Activated T-cell treated with anti-CD3 and anti-CD28 coated beads for 4 hours (primary cell): ENCODE measurements at regions not wholly inside any gene's neighbourhood (a gene's known extent, or its start where the extent isn't known, plus 50 kb on each side); places are given as distances from the start of the nearest gene placed in this dataset.

Source experiments
- DNase-seq: peaks from one replicate; pipeline ENCODE4 v3.0.0-alpha.2; 2020

DNA sequence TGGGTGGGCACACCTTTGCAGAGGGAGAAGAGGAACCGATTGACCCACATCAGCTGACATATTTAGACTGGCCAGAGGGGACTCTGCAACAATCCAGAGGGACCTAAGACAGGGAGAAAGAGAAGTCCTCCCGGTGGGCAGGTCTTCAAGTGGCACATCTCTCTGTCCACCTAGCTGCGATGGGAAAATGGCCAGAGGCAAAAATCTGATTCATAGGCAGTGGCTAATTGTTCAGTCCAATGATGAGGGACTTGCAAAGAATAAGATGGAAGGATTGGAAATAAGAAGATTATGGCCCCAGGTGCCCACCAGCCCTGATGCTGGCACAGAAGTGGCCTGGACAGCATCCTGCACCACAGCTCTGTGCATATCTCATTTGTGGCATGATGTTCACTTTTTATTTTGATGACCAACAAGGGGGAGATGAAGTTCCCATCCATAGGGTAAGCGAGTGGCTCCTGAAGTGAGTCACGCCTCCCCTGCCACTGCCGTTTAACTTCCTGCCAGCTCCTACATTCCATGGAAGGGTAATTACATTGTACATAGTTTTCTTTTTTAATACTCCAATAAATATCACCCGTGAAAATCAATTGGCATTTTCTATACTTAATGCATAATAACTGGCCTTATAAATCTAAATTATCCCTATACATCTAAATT is 659.6 kb downstream of the MATN1 start:
- no peak for DNase-seq

DNA sequence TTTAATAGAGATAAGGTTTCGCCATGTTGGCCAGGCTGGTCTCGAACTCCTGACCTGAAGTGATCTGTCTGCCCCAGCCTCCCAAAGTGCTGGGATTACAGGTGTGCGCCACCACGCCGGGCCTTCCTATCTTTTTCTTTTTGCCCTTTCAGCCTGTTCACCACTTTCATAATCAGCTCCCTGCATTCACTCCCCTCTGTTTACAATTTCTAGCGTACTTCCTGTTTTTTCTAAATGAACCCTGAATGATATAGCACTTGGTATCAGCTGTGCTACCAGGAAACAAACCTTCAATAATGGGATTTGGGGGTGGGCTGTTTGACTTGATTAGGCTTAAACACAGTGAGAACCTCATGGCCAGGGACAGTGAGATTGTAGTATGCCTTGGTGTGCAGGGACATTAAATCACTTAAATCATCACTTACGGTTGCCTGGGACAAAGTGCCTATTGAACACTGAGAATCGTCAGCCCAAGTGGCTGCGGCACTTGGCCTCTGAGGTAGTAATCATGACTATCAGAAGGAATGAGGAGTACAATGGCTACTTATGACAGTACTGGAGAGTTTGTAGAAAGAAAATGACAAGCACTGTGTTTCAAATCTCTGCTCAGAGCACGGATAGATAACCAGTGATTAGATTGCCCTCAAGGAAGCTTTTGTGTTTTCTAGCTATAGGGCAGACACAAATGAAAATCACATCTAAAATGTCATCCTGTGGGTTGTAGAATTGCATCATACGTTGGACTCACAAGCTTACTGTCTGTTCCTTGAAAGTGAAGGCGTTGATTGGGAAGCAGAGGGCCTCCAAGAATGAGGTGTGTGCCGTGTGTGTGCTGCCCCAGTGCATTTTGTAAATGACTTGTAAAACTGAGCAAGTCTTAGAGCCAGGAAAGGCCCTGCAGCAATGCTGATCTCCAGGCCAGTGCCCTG is 661.8 kb downstream of the MATN1 start:
- no peak for DNase-seq

DNA sequence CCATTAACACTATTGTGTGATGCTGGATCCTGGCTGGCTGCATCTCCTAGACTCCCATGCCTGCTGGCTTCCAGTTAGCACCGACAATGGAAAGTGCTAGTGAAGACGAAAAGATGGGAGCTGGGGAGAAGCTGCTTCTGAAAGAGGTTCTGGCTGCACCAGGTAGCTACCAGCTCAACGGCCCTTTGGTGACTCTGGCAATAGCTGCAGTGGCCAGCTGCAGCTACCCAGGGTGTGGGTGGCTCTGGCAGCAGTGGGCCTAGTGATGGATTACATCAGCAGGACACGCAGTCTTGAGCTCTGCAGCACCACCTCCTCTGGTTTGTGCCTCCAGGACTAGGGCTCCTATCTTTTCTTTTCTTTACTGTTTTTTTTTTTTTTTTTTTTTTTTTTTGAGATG is 662.6 kb downstream of the MATN1 start:
- no peak for DNase-seq

DNA sequence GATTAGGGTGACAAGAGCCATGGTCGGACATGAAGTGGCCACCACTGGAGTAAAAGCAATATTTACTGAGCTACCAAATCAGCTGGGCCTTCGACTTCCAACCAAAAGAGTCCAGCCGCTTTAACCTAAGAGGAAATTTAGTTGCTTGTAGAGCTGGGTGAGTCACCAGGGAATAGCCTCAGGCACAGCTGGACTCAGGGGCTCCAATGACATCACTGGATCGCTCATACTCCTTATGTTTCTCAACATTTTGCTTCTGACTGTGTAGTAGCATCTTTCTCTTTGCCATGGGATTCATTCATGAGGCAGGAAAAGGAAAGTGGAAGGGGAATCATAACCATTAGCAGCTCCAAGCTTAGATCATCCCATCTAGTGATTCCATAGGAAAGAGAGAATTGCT is 664.4 kb downstream of the MATN1 start:
- DNase-seq: no peak

DNA sequence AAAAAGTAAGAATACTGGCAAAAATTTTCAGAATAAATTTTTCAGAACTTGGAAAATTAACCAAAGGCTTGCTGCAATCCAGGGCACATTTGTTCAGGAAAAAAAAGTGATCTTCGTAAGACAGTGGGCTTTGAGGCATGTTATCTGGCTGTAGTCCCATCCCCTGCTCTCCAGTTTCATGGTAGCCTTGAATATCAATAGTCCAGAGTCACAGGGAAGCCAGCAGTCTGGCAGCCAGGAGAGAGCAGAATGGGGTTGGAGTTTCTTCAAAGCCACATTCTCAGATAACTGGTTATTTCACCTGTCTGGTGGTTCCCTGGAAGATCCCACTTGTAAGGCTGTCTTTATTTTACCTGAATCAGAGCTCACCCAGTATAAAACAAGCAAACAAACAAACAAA is 669.3 kb downstream of the MATN1 start:
- no peak for DNase-seq

DNA sequence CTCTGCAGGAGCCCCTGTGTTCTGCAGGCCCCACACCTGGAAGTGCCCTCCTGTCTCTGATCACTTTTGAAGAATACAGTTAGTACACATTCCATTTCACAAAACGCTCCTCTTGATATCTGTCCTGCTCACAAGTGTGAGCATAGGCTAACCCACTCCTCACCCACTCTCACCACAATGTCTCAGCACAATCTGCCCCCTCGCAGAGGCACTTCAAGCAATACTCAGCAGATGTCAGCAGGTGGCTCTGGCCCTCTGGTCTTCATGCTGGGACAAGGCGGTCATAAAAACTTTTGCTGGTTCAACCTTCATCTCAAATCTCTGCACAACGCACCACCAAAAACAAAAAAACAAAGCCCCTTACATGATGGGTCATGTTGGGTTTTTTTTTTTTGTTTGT is 671.2 kb downstream of the MATN1 start:
- no peak for DNase-seq

DNA sequence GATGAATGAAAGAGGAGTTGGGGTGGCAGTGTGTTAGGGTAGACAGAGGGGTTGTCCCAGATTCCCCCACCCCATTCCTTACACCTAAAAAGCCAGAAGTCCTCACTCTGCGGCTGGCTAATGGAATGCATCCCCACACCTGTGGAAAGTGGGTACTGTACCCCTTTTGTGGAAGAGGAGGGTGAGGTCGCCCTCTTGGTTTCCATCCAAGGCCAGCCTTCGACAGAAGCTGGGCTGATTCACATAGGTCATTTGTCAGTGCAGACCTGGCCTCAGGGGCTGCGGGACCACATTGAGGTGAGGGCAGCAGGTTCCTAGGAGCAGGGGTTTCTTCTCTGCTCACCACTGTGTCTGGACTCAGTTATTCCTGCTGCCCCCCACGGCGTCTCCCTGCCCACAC is 671.6 kb downstream of the MATN1 start:
- DNase-seq: no peak

DNA sequence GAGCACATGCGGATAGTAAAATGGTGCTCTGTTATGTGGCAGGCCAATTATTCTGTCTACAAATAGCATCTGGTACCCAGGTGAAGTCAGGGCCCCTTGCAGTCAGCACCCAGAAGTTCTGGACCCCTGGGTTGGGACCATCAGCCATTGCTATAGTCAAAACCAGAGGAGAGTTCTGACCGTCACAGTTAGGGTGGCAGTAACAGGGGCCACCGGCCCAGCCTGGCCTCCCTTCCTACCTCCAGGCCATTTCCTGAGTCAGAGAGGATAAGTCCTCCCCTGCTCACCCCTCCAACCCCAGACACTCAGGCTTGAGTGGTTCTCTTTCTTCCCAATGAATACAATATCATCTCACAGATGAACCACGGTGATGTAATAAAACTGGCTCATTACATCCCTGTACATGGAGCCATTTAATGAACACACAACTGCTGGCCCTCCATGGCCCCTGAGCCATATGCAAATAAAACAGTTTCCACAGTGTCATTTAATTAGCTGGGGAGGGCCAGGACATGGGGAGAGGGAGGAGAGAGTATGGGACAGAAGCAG is 673.6 kb downstream of the MATN1 start:
- DNase-seq: no peak

DNA sequence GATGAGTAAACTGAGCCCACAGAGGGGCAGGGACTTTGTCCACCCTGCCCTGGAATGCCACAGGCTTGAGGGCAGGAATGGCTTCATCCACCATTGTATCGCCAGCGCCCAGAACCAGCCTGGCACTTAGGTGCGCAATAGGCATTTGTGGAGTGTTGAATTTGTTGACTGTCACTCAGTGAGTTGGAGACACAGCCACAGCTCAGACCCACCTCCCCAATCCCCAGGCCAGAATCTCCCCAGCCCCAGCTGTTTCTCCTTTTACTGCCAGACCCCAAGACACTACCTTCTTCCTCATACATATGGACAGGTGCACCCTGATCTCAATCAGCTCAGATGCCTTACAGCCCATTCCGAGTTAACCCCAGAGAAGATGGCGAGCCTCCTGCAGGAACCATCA is 674.5 kb downstream of the MATN1 start:
- no peak for DNase-seq

DNA sequence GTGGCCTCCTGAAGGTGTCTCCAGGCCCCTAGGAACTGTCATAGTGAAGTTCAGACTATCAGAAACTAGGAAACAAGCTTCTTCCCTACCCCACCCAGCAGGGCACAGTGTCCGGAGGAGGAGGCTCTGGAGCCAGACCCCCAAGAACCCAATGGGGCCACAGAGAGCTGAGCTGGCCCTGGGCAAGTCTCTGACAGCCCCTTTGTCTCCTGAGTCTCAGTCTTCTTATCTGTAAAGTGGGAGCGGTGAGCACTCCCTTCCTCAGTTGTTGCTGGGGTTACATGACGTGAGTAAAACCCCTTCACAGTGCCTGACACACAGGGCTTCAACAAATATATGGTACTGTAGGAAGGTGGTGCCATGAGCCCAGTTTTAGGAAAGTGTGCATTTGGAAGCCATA is 675.8 kb downstream of the MATN1 start:
- no peak for DNase-seq

DNA sequence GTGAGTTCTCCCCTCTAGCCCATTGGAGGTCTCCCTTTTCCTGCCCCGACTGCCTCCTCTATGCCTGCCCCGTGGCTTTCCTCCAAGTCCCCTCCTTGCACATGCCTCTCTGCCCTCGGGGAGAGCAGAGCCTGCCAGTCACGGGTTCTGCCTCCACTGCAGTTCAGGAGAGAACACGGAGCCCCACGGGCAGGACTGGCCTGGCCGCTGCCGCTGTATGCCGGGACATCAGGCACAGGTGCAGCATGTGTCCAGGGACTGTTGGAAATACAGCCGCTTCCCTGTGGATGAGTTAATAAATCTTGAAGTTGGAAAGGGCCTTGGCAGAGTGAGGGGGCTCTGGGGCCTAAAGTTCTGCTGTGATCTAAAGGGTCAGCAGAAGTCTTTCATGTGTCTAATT is 676.6 kb downstream of the MATN1 start:
- no peak for DNase-seq

DNA sequence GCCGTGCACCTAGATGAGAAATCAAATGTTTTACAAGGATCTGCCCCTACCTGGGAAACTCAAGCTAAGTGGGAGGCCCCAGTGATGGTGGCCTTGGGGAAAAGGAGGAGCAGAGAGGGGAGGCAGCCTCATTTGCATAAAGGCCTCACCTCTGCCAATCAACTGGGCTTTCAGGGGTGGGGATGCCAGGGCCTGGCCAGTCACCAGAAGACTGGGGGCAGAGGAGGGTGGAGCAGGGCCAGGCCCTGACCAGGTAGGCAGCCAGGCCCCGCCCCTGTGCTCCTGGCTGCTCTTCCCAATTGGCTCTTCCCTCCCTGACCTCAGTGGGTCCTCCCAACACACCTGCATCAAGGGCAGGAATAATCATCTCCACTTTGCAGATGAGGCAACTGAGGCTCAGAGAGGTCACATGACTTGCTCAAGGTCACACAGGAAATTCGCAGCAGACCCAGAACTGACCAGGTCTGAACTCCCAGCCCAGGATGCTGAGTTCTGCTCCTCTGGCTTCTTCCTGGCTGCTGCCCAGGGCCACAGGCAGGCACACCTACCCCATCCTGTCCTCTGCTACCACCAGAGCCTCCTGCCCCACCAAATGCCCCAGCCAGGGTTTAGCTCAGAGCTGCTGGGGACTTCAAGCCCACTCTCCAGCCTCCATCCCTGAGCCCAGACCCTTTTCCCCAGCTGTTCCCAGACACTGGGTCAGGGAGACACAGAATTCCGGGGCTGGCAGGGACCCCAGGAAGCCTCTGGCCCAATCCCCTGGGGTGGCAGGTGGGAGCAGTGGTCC is 677.9 kb downstream of the MATN1 start:
- no peak for DNase-seq

DNA sequence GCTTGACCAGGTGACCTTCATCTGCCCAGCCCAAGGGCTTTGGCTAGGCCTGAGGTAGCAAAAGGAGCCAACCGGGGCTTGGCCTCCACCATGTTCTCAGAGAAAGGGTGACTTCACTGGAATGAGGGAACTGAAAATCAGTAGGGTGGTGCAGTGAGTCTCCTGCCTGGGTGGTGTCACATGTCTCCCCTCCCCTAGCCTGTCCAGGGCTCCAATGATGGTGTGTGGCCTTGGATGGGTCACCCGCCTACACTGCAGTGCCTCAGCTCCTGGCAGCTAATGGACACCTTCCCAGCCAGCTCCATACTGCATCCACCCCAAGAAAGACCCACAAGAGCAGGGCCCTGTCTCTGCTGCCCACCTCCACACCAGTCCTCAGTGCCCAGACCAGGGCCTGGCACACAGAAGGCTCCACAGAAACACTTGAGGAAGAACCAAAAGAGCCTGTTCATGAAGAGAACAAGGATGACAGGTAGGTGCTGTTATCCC is 678.7 kb downstream of the MATN1 start:
- DNase-seq: no peak

DNA sequence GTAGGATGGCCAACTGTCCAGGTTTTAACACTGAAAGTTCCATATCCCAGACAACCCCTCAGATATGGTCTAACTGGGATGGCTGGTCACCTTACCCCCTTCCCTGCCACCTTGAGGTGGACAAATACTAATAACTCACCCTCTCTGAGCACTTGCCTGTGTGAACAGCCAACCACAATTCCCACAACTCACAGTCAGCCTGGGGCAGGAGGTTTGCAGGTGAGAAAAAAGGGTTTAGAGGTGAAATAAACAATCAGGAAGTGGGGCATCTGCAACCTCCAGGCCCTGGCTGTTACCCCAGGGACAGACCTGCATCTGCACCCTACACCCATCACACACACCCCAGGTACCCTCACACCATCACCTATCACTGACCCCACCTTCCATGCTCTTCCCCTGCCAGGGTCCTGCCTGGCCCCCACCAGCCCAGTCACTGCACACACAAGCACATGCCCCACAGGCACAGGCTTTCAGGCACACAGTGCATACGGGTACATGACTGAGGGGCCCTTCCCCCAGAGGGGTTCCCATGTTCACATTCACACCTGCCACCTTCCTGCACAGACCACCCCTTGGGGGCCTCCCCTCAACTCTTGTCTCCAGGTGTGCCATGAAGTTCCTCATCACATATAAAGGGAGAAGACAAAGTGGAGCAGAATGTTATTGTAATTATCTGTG is 679.5 kb downstream of the MATN1 start:
- DNase-seq: no peak

DNA sequence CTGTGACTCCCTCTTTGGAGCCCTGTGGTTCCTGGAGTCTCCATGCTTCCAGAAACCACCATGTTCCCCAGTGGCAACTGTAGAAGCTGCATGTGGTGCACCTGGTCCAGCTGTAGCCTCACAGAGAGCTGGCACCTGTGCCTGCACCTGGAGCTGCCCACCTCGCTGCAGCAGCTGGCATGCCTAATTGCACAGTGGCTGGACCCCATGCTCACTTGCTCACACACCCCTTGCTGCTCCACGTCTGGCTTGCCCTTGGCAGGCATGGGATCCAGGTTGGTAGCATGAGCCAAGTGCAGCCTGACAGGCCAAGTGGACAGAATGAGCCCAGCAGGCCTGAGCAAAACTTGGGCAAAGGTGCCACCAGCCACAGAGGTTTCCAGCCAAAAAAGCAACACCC is 680.1 kb downstream of the MATN1 start:
- no peak for DNase-seq

DNA sequence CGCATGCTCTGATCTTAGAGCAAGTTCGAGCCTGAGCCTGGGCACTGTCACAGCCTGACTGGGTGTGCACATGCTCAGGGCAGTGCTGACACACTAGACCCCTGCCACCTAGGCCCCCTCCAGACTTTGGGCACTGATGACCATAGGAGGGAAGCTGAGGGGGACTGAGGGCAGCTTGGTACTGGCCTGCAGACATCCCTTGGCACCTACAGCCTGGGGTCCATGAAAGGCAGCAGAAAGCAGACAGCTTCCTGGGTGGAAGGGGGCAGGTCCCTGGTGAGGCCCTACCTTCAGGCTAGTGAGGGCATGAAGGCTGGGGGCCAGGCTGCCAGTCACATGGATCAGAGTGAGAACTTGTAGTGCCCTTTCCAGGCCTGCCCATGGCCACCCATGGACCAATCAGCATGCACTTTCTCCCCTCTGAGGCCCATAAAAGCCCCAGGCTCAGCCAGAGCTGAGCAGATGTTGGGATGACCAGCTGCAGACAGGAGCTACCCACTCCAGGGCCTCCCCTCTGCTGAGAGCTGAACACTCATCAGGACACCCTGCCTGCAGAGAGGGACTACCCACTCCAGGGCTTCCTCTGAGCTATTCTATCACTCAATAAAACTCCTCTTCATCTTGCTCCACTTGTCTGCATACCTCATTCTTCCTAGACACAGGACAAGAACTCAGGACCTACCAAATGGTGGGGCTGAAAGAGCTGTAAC is 680.8 kb downstream of the MATN1 start:
- DNase-seq: no peak

DNA sequence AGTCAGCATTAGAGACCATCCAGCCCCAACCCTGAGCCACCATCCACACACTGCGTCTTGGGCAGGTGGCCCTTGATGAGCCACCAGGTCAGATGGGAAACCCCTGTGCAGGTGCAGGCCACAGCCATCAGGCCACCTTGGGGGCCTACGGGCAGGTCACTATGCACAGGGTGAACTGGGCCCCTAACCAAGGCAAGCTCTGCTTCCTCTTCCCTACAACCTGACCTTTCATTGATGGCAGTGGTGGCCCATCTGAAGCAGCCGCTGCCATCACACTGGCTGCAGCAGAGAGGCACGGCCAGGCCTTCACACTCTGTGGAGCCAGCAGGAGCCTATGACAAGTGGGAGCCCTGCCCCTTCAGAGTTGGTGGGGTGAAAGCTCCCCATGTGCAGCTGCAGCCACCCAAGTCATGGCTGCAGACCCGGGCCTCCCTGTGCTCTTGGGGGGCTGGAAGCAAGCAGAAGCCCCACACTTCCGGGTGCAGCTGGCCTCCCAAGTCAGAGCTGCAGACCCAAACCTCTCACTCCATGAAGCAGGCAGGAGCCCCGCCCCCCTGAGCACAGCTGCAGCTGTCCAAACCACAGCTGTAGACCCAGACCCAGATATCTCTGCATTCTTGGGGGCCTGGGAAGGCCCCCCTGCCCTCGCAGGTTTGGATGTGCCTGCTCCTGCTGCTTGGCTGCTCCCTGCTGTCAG is 681.5 kb downstream of the MATN1 start:
- DNase-seq: no peak

DNA sequence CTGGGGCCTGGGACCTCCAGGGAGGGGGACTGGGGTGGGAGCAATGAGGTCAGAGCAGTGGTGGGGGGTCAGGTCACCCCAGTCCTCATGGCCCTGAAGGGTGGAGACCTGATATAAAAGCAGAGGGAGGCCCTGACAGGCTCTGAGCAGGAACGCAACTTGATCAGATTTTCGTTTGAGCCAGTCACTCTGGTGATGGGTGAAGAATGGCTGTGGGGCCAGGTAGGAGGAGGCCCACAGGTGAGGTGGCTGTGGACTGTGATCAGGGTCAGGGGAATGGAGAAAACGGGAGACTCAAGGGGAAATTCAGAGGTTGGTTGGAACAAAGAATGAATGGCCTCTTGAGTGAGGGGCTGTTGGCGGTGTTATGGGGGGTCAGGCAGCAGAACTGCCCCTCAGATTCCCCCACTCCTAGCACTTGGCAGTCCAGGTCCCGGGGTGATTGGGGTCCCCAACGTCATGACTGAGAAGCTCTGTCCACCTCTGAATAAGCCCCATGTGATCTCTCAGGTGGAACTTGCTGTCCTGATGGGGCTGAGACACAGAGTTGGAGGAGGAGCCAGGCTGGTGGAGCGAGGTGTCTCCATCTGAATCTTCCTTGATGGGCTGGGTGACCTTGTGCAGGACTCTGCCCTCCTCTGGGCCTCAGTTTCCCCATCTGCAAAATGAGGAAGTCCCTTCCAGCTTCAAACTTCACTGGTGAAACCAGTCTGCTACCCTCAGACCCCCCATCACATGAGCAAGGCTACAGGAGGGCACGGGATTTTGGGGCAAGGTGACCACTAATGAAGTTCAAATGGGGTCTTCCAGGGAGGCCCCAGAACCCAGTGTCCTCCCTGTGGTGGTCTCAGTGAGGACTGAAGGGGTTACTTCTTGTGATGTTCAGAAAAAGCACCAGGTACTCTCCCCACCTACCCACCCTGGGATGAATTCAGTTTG is 683.0 kb downstream of the MATN1 start:
- no peak for DNase-seq

DNA sequence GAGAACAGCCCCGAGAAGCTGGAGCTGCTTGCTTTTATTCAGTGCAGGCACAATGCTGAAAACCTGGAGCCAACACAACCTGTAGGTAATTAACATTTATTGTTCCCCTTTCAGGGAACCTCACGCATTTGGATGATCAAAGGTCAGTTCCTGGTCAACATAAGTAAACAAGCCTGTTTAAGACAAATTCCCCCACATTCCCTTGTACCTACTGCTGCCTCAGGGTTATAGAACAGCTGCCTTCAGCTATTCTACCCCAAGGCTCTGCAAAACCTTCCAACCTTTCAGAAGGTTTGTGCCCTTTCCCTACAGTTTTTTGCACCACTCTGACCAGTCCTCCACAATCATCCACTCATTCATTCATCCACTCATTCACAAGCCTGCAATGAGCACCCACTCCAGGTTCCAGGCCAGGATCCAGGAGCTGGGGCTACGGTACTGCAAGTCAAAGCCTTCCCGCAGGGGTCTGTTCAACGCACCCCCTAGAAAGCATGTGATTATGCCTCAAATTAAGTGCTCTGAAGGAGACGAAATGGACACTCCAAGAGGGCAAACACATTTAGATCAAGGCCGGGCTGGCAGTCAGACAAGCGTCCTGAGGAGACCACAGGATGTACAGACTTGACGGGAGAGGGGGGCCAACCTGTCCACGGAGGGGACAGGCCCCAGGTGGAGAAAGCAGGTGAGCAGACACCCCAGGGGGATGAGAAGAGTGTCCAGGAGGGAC is 683.9 kb downstream of the MATN1 start:
- no peak for DNase-seq
